Parathyroid adenoma (tissue), 2 donors: ENCODE measurements at regions not wholly inside any gene's neighbourhood (a gene's known extent, or its start where the extent isn't known, plus 50 kb on each side); places are given as distances from the start of the nearest gene placed in this dataset.

Experiments
- H2AFZ ChIP-seq: fragments of 300-600 bp; sonication (generic); one replicate; pipeline ENCODE4 v1.7.0; 2017; ENCODE audit warnings: antibody characterized with exemption, mild to moderate bottlenecking
- H3K27ac ChIP-seq: fragments of 300-600 bp; sonication (generic); one replicate; pipeline ENCODE4 v1.7.0; 2017
- H3K27me3 ChIP-seq: fragments of 300-600 bp; sonication (generic); one replicate; pipeline ENCODE4 v1.7.0; 2017; ENCODE audit warnings: low read length; ENCODE audit not compliant: control insufficient read depth, insufficient read depth
- H3K36me3 ChIP-seq: fragments of 300-600 bp; sonication (generic); one replicate; pipeline ENCODE4 v1.7.0; 2017; ENCODE audit warnings: low read length; ENCODE audit not compliant: control insufficient read depth, insufficient read depth
- H3K4me1 ChIP-seq: fragments of 300-600 bp; sonication (generic); one replicate; pipeline ENCODE4 v1.7.0; 2017; ENCODE audit warnings: control low read depth
- H3K4me2 ChIP-seq: fragments of 300-600 bp; sonication (generic); one replicate; pipeline ENCODE4 v1.7.0; 2017; ENCODE audit warnings: low read length
- H3K4me3 ChIP-seq: fragments of 300-600 bp; sonication (generic); one replicate; pipeline ENCODE4 v1.7.0; 2017; ENCODE audit warnings: low read depth, low read length
- H3K79me2 ChIP-seq: fragments of 300-600 bp; sonication (generic); one replicate; pipeline ENCODE4 v1.7.0; 2017; ENCODE audit warnings: control low read depth
- H3K9ac ChIP-seq: fragments of 300-600 bp; sonication (generic); one replicate; pipeline ENCODE4 v1.7.0; 2017; ENCODE audit warnings: mild to moderate bottlenecking
- H3K9me3 ChIP-seq: fragments of 300-600 bp; sonication (generic); one replicate; pipeline ENCODE4 v1.7.0; 2017; ENCODE audit warnings: low read length; ENCODE audit not compliant: control insufficient read depth
- CTCF ChIP-seq: fragments of 300-600 bp; sonication (generic); IDR thresholded peaks from one replicate; pipeline ENCODE4 v1.7.0; 2017; ENCODE audit warnings: antibody characterized with exemption, mild to moderate bottlenecking
- donor health status: primary hyperparathyroidism.

- Histone ChIP-seq H3K36me3 (no peaks in the 10 kb centered on the region), H3K79me2 (no peaks in the 10 kb centered on the region), H3K9ac (no peak overlapping the region), H3K4me2 (no peak overlapping the region), H3K27me3 (no peaks in the 10 kb centered on the region), H3K9me3 (peaks cover 4% of the 10 kb centered on the region), H3K27ac (no peak overlapping the region), H3K4me1 (no peaks in the 10 kb centered on the region), H2AFZ (no peak overlapping the region), H3K4me3 (no peak overlapping the region)
- TF ChIP-seq CTCF = no peak
These were observed 770.3 kb downstream of the PDCD6IP start for GRCh38 chr3:34568766-34569165.

GRCh38 chr3:34569437-34569836, 771.0 kb downstream of the PDCD6IP start:
- H3K27ac ChIP-seq = no peak overlapping the region

GRCh38 chr3:34570916-34571705, 772.7 kb downstream of the PDCD6IP start:
- no peak for TF ChIP-seq CTCF
- H2AFZ ChIP-seq = no peak overlapping the region
- H3K4me3 ChIP-seq = no peak overlapping the region

More at GRCh38 chr3:34569437-34569836, 771.0 kb downstream of the PDCD6IP start:
- no peaks in the 10 kb centered on the region for H3K79me2 ChIP-seq
- no peak overlapping the region for H2AFZ ChIP-seq
- no peak overlapping the region for H3K9ac ChIP-seq
- H3K4me1 ChIP-seq = no peaks in the 10 kb centered on the region
- TF ChIP-seq CTCF = no peak
- peaks cover 4% of the 10 kb centered on the region for H3K9me3 ChIP-seq
- no peak overlapping the region for H3K4me3 ChIP-seq
- H3K4me2 ChIP-seq = no peak overlapping the region
- no peaks in the 10 kb centered on the region for H3K27me3 ChIP-seq
- no peaks in the 10 kb centered on the region for H3K36me3 ChIP-seq

GRCh38 chr3:34571714-34572113, 773.3 kb downstream of the PDCD6IP start:
- Histone ChIP-seq H3K36me3 (no peaks in the 10 kb centered on the region), H2AFZ (no peak overlapping the region), H3K4me1 (no peaks in the 10 kb centered on the region), H3K79me2 (no peaks in the 10 kb centered on the region), H3K9me3 (no peaks in the 10 kb centered on the region), H3K4me2 (no peak overlapping the region), H3K27ac (no peak overlapping the region), H3K4me3 (no peak overlapping the region), H3K27me3 (no peaks in the 10 kb centered on the region), H3K9ac (no peak overlapping the region)
- no peak for TF ChIP-seq CTCF

More at GRCh38 chr3:34570916-34571705, 772.7 kb downstream of the PDCD6IP start:
- Histone ChIP-seq H3K36me3 (no peaks in the 10 kb centered on the region), H3K27ac (no peak overlapping the region), H3K4me2 (no peak overlapping the region), H3K79me2 (no peaks in the 10 kb centered on the region), H3K4me1 (no peaks in the 10 kb centered on the region), H3K27me3 (no peaks in the 10 kb centered on the region), H3K9ac (no peak overlapping the region), H3K9me3 (no peaks in the 10 kb centered on the region)

GRCh38 chr3:34575776-34576175, 777.3 kb downstream of the PDCD6IP start:
- H3K9me3 ChIP-seq = no peaks in the 10 kb centered on the region
- no peaks in the 10 kb centered on the region for H3K79me2 ChIP-seq
- no peaks in the 10 kb centered on the region for H3K36me3 ChIP-seq
- TF ChIP-seq CTCF = no peak
- no peaks in the 10 kb centered on the region for H3K4me1 ChIP-seq
- no peaks in the 10 kb centered on the region for H3K27me3 ChIP-seq
- H3K4me2 ChIP-seq = no peak overlapping the region
- no peak overlapping the region for H3K9ac ChIP-seq
- no peak overlapping the region for H3K27ac ChIP-seq
- H3K4me3 ChIP-seq = no peak overlapping the region
- H2AFZ ChIP-seq = no peak overlapping the region
